ACC112 (cell line): ENCODE measurements at regions not wholly inside any gene's neighbourhood (a gene's known extent, or its start where the extent isn't known, plus 50 kb on each side); places are given as distances from the start of the nearest gene placed in this dataset.

Source experiments
- H2AFZ ChIP-seq: fragments of 200-600 bp; sonication (generic); one replicate; pipeline ENCODE4 v1.6.0; 2017; ENCODE audit warnings: antibody characterized with exemption, low read length; ENCODE audit not compliant: unreplicated experiment
- H3K27ac ChIP-seq: fragments of 200-600 bp; sonication (generic); 2 replicates; pipeline ENCODE4 v1.5.1; 2014; ENCODE audit warnings: low read depth, mild to moderate bottlenecking, antibody characterized with exemption, low read length, moderate library complexity
- H3K27me3 ChIP-seq: fragments of 200-600 bp; sonication (generic); 2 replicates; pipeline ENCODE4 v1.6.1; 2014; ENCODE audit warnings: mild to moderate bottlenecking, antibody characterized with exemption, low read length, moderate library complexity, mixed read lengths; ENCODE audit not compliant: insufficient read depth
- H3K36me3 ChIP-seq: fragments of 200-600 bp; sonication (generic); 2 replicates; pipeline ENCODE4 v1.6.1; 2016; ENCODE audit warnings: mild to moderate bottlenecking, antibody characterized with exemption, low read length, moderate library complexity, mixed read lengths; ENCODE audit not compliant: insufficient read depth
- H3K4me1 ChIP-seq: fragments of 200-600 bp; sonication (generic); one replicate; pipeline ENCODE4 v1.6.1; 2016; ENCODE audit warnings: low read length, mixed read lengths; ENCODE audit not compliant: insufficient read depth, unreplicated experiment, control insufficient read depth
- H3K4me3 ChIP-seq: fragments of 200-600 bp; sonication (generic); 2 replicates; pipeline ENCODE4 v1.5.1; 2014; ENCODE audit warnings: mild to moderate bottlenecking, low read depth, low read length
- H3K79me2 ChIP-seq: fragments of 200-600 bp; sonication (generic); one replicate; pipeline ENCODE4 v1.6.0; 2016; ENCODE audit warnings: low read length; ENCODE audit not compliant: control insufficient read depth, unreplicated experiment, insufficient read depth

DNA sequence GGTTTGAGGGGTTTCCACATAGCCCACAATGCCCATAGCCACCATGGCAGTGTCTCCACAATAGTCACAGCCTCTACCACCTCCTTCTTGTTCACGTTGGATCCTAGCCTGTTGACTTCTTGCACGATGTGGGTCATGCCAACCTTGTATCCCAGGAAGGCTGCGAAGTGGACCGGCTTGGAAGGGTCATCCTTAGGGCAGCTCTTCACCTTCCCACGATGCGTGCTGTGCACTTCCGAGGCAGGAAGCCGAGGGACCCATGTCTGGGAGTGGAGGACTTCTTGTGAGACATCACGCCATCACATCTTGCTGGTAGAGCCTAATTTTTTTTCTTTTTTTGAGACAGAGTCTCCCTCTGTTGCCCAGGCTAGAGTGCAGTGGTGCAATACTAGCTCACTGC is 144.6 kb upstream of the ASB18 start:
- Histone ChIP-seq H2AFZ (no peak overlapping the region), H3K27ac (no peak overlapping the region), H3K27me3 (peaks cover 9% of the 10 kb centered on the region), H3K4me3 (no peak overlapping the region), H3K36me3 (no peaks in the 10 kb centered on the region), H3K79me2 (no peaks in the 10 kb centered on the region), H3K4me1 (no peaks in the 10 kb centered on the region)

DNA sequence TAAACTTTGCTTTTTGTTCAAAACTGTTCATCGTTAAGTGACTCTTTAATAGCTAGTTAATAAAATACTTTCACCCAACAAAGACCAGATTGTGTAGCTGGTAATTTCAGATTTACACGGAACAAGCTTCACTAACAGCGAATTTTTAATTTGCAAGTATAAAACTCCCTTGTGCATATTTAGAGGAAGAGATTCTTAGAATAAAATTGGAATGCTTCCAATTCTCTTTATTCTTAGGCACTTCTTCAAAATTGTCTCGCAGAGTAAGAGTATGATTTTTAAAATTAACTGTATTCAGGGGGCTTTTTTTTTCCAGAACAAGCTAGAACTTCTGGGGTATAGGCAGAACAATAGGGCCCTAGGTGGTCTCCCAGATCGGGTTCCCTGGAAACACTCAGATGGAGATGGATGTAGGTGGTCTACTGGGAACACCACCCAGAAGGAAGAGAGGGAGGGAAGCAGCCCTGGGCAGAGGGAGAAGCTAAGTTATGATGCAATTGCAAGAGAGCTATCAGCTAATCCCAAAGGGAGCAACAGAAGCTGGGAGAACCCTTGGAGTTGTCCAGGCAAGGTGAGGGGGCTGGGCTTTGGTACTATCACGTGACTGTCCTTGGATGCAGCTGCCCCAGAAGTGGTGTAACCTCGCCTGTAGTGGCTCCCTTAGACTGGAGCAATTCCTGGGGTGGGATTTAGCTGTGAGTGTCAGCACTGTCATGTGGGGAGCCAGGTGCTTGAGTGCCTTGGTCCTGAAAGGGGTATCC is 151.7 kb upstream of the ASB18 start:
- H3K36me3 ChIP-seq: no peaks in the 10 kb centered on the region
- H3K4me1 ChIP-seq: no peaks in the 10 kb centered on the region
- H3K79me2 ChIP-seq: no peaks in the 10 kb centered on the region
- H3K4me3 ChIP-seq: no peak overlapping the region
- H2AFZ ChIP-seq: no peak overlapping the region
- H3K27ac ChIP-seq: no peak overlapping the region
- H3K27me3 ChIP-seq: peaks cover 30% of the 10 kb centered on the region

DNA sequence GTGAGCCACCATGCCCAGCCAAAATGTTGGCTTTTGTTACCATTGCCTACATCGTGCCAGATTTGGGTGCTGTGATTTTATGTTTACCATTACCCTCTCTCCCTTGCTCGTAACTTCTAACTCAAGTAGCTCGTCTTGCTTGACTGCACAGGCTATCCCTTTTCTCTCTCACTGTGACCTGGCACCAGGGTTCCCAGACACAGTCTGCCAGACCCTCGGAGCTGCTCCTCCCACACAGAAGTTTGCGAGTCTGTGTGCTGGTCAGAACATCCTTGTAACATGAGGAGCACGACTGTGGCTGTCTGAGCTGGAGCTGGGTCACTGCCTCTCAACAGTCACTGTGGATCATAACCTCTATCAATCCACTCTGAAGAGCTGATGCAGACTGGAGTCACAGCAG is 152.5 kb upstream of the ACKR3 start:
- no peaks in the 10 kb centered on the region for H3K79me2 ChIP-seq
- no peak overlapping the region for H3K4me3 ChIP-seq
- no peak overlapping the region for H3K27ac ChIP-seq
- no peaks in the 10 kb centered on the region for H3K36me3 ChIP-seq
- H3K27me3 ChIP-seq: peaks cover 30% of the 10 kb centered on the region
- H2AFZ ChIP-seq: no peak overlapping the region
- H3K4me1 ChIP-seq: no peaks in the 10 kb centered on the region

DNA sequence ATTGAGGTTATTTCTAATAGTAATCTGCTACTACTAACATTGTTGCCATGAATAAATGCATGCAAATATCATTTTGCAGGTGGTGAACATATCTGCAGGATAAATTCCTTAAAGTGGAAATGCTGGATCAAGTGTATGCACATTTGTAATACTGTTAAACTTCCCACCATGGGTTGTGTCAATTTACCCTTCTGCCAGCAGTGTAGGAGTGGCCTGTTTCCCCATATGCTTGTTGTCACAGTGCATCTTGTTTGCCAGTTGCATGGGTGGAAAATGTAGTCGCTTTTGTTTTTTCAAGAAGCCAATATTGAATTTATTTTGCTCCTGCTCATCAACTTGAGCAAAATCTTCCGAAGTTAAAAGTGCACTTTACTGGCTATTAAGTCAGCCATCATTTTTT is 139.0 kb upstream of the ACKR3 start:
- Histone ChIP-seq H3K79me2 (no peaks in the 10 kb centered on the region), H3K36me3 (no peaks in the 10 kb centered on the region), H3K4me1 (no peaks in the 10 kb centered on the region), H2AFZ (no peak overlapping the region), H3K27me3 (peaks cover 25% of the 10 kb centered on the region), H3K27ac (no peak overlapping the region), H3K4me3 (no peak overlapping the region)

DNA sequence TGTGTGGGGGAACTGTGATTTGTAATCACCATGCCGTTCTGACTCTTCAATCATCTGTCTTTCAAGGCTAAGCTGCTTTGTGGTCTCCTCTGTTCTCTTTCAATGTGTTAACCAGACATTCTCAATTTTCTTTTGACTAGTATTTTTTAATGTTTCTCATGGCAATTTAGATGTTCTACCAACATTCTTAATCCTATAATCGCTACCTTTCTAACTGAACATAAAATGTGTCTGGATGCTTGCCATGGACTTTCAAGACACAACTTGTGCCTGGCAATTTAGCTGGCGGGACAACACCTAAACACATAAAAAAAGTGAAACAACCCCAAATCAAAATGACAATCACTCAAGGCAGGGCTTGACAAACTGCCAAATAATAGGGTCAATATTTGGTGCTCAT is 135.0 kb upstream of the ACKR3 start:
- H3K36me3 ChIP-seq: no peaks in the 10 kb centered on the region
- H3K79me2 ChIP-seq: no peaks in the 10 kb centered on the region
- H3K4me1 ChIP-seq: no peaks in the 10 kb centered on the region
- H2AFZ ChIP-seq: no peak overlapping the region
- H3K27ac ChIP-seq: no peak overlapping the region
- peaks cover 20% of the 10 kb centered on the region for H3K27me3 ChIP-seq
- no peak overlapping the region for H3K4me3 ChIP-seq

DNA sequence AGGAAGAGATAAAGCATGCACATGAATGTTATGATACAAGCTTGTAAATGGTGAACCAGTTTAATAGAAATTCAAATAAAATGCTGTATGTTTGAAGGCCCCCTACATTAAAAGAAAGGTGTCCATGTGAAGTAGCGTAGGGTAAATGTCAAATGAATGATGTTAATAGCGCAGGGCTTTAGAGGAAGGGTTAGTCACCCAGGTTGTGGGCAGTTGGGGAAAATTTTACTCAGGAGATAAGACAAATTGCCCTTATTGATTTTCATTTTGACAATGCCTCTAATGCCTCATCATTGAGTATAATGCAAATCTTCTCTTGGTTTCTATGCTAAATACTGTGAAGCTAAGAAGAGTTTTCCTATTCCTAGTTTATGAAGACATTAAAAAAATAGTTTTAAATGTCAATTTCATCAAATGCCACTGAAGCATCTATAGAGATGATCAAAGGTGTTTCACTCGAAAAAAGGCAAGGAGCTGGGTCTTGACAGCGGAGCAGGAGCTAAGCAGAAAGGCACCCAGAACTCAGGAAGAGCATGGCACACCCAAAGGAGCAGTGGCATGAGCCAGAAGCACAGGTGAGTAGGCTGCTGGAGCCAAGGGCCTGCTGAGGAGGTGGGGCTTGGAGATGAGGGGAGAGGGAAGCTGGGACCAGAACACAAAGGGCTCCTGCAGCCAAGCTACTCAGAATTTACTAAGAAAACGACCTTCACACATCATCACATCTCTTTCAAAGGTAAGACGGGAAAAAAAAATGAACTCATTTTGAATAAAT is 129.3 kb upstream of the ACKR3 start:
- H3K27ac ChIP-seq: no peak overlapping the region
- no peaks in the 10 kb centered on the region for H3K4me1 ChIP-seq
- H3K36me3 ChIP-seq: no peaks in the 10 kb centered on the region
- H3K27me3 ChIP-seq: peaks cover 4% of the 10 kb centered on the region; the same call in 1 of the 2 replicates
- H2AFZ ChIP-seq: no peak overlapping the region
- H3K4me3 ChIP-seq: no peak overlapping the region
- H3K79me2 ChIP-seq: no peaks in the 10 kb centered on the region

DNA sequence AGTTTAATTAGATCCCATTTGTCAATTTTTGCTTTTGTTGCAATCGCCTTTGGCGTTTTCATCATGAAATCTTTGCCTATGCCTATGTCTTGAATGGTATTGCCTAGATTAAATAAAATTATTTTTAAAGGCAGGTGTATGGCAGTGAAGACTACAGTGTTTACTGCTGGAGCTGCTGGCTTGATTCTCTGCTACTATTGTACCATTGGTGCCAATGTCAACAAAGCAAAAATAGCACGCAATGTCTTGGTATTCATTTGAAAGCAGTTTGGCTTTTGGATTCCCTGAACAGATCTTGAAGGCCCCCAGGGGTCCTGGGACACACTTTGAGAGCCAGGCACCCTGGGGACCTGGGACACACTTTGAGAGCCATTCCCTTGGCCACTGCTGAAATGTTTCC is 125.4 kb upstream of the ACKR3 start:
- Histone ChIP-seq H3K79me2 (no peaks in the 10 kb centered on the region), H3K36me3 (no peaks in the 10 kb centered on the region), H3K4me1 (no peaks in the 10 kb centered on the region), H3K4me3 (no peak overlapping the region), H2AFZ (no peak overlapping the region), H3K27me3 (peaks cover 4% of the 10 kb centered on the region; the same call in 1 of the 2 replicates), H3K27ac (no peak overlapping the region)

DNA sequence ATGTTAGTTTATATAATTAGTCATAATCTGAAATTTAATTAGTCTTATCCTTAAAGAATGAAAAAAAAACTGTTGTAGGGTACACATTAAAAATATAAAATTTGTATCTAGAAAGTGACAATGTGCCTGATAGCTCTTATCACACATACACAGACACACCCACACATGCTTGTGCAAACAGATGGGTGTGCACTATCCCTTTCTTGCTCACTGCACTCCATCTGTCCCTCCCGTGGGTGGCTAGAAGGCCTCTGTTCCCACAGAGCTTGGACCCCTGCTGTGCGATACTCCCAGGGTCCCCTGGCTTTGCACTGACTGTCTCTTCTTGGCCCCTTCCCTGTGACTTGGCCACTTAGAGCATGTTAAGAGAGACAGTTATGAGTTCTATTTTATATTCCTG is 123.9 kb upstream of the ACKR3 start:
- H2AFZ ChIP-seq: no peak overlapping the region
- H3K4me1 ChIP-seq: no peaks in the 10 kb centered on the region
- peaks cover 4% of the 10 kb centered on the region; the same call in 1 of the 2 replicates for H3K27me3 ChIP-seq
- no peak overlapping the region for H3K4me3 ChIP-seq
- no peak overlapping the region for H3K27ac ChIP-seq
- no peaks in the 10 kb centered on the region for H3K36me3 ChIP-seq
- H3K79me2 ChIP-seq: no peaks in the 10 kb centered on the region

DNA sequence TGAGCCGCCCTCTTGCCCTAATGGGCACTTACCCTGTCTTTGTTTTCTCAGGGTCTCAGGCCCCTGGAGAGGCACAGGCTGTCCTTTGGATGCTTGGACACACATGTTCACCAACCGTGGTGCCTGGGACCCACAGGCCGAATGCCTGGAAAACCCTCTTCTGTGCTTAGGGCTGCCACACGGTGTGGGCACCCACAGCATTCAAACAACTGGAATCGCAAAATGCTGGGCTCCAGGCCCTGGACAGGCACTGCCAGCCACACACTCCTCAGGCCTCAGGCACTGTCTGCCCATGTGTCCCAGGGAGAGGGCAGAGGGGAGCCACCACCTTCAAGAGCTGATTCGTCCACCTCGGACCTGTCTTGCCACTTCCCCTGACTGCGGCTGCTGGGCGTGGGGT is 123.1 kb upstream of the ACKR3 start:
- Histone ChIP-seq H3K27ac (no peak overlapping the region), H3K36me3 (no peaks in the 10 kb centered on the region), H3K27me3 (peaks cover under 1% of the 10 kb centered on the region; the same call in 1 of the 2 replicates), H3K4me3 (no peak overlapping the region), H2AFZ (no peak overlapping the region), H3K4me1 (no peaks in the 10 kb centered on the region), H3K79me2 (no peaks in the 10 kb centered on the region)

DNA sequence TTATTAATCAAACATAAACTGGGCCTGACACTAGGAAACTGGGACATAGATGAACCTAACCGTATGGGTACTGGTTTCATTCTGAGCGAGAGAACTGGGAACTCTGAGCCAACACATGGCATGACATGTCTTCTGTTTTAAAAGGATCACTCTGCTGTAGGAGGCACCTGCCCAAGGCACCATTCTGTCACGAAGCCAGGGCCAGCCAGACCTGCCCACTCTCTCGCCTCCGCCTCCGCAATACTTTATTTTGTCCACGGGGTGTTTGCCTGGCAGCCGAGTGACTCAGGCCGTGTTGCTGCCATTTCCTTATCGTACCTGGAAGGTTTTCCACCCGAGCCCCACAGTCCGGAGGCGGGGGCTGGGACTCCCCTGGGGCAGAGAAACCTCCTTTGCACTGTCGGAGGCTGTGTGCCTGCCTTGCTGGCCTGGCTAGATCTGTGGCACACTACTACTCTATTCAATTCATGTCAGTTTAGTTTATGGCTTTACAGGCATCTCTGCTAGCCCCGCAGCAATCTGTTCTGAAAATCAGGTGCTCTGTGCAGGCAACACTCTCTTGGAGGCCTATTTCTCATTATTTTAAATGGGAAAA is 120.4 kb upstream of the ACKR3 start:
- Histone ChIP-seq H3K36me3 (no peaks in the 10 kb centered on the region), H2AFZ (no peak overlapping the region), H3K27me3 (0 out of 2 replicates have a peak, but pooled peaks cover 5% of the 10 kb centered on the region), H3K4me1 (no peaks in the 10 kb centered on the region), H3K27ac (no peak overlapping the region), H3K79me2 (no peaks in the 10 kb centered on the region), H3K4me3 (no peak overlapping the region)
